ENCODE measurements at regions not wholly inside any gene's neighbourhood (a gene's known extent, or its start where the extent isn't known, plus 50 kb on each side); places are given as distances from the start of the nearest gene placed in this dataset.

- H3K9me3 Mint-ChIP-seq (ENCODE audit: low read depth), result no peaks in the 10 kb centered on the region
- no peaks in the 10 kb centered on the region for H3K27me3 Mint-ChIP-seq (ENCODE audit: low read depth)
- H3K4me3 Mint-ChIP-seq (ENCODE audit: unreplicated experiment), result no peak overlapping the region
Observed at GRCh38 chr4:122050841-122051240, 99.0 kb upstream of the TRPC3 start.

GRCh38 chr4:122047456-122048425 is 95.9 kb upstream of the TRPC3 start:
- DNase-seq (ENCODE audit: low spot score), result no peak
- H3K4me1 Mint-ChIP-seq (ENCODE audit: low read depth), result peaks cover 14% of the 10 kb centered on the region
- no peak overlapping the region for H3K4me3 Mint-ChIP-seq (ENCODE audit: unreplicated experiment)
- H3K9me3 Mint-ChIP-seq (ENCODE audit: low read depth), result no peaks in the 10 kb centered on the region
- no peaks in the 10 kb centered on the region for H3K36me3 Mint-ChIP-seq (ENCODE audit: low read depth)
- H3K27me3 Mint-ChIP-seq (ENCODE audit: low read depth), result no peaks in the 10 kb centered on the region
- H3K27ac Mint-ChIP-seq (ENCODE audit: unreplicated experiment), result no peak overlapping the region
- no peak for TF ChIP-seq CTCF (IDR thresholded peaks at IDR 0.05)

More at GRCh38 chr4:122050841-122051240, 99.0 kb upstream of the TRPC3 start:
- TF ChIP-seq CTCF (IDR thresholded peaks at IDR 0.05), result no peak
- Mint-ChIP-seq H3K4me1 (ENCODE audit: low read depth) (peaks cover 3% of the 10 kb centered on the region), H3K27ac (ENCODE audit: unreplicated experiment) (no peak overlapping the region), H3K36me3 (ENCODE audit: low read depth) (no peaks in the 10 kb centered on the region)
- no peak for DNase-seq (ENCODE audit: low spot score)

DNA sequence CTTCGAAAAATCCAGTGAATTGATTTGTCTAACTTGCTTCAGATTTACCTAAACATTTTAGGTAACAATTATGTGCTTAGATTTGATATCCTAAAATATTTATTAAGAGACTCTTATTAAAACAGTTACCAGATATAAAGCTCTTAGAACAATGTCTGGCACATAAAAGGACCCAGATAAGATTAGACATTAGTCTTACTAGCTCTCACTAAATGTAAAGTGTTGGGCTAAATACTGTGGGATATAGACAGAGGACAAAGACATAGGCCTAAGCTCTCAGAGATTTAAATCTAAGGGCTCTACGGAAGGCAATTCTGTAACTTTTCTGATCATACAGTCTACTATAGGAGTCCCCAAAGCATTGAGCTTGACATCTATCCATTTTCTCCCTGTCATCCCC is 94.4 kb upstream of the TRPC3 start:
- no peaks in the 10 kb centered on the region for H3K36me3 Mint-ChIP-seq (ENCODE audit: low read depth)
- DNase-seq (ENCODE audit: low spot score), result no peak
- peaks cover 13% of the 10 kb centered on the region for H3K4me1 Mint-ChIP-seq (ENCODE audit: low read depth)
- no peak overlapping the region for H3K27ac Mint-ChIP-seq (ENCODE audit: unreplicated experiment)
- no peaks in the 10 kb centered on the region for H3K27me3 Mint-ChIP-seq (ENCODE audit: low read depth)
- TF ChIP-seq CTCF (IDR thresholded peaks at IDR 0.05), result no peak
- no peak overlapping the region for H3K4me3 Mint-ChIP-seq (ENCODE audit: unreplicated experiment)
- H3K9me3 Mint-ChIP-seq (ENCODE audit: low read depth), result no peaks in the 10 kb centered on the region

DNA sequence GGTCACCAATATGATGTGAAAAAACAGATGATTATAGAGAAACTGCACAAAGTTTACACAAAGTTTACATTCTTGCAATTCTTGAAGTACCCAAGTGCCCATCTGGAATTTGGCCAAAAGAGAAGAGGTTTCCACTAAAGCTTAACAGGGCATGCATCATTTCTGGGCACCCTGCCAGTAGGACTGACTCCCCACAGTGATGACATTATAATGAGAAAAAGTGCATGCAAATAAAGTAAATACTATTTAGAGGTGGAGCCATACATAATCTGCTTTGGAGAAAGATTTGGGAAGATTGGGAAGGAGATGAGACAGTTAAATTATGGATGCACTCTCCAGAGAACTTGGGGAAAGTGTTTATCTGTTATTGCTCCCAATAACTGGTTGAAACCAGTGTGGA is 93.7 kb upstream of the TRPC3 start:
- no peak overlapping the region for H3K27ac Mint-ChIP-seq (ENCODE audit: unreplicated experiment)

GRCh38 chr4:122044501-122044900 is 92.6 kb upstream of the TRPC3 start:
- Mint-ChIP-seq H3K27me3 (ENCODE audit: low read depth) (no peaks in the 10 kb centered on the region), H3K4me1 (ENCODE audit: low read depth) (peaks cover 13% of the 10 kb centered on the region), H3K36me3 (ENCODE audit: low read depth) (no peaks in the 10 kb centered on the region), H3K27ac (ENCODE audit: unreplicated experiment) (no peak overlapping the region), H3K4me3 (ENCODE audit: unreplicated experiment) (no peak overlapping the region), H3K9me3 (ENCODE audit: low read depth) (no peaks in the 10 kb centered on the region)
- no peak for TF ChIP-seq CTCF (IDR thresholded peaks at IDR 0.05)
- no peak for DNase-seq (ENCODE audit: low spot score)

More for the DNA sequence above, 93.7 kb upstream of the TRPC3 start:
- no peak overlapping the region for H3K4me3 Mint-ChIP-seq (ENCODE audit: unreplicated experiment)
- no peak for TF ChIP-seq CTCF (IDR thresholded peaks at IDR 0.05)
- no peak for DNase-seq (ENCODE audit: low spot score)
- no peaks in the 10 kb centered on the region for H3K27me3 Mint-ChIP-seq (ENCODE audit: low read depth)
- H3K36me3 Mint-ChIP-seq (ENCODE audit: low read depth), result no peaks in the 10 kb centered on the region
- peaks cover 13% of the 10 kb centered on the region for H3K4me1 Mint-ChIP-seq (ENCODE audit: low read depth)
- no peaks in the 10 kb centered on the region for H3K9me3 Mint-ChIP-seq (ENCODE audit: low read depth)
